HG03457 (cell line): ENCODE measurements at regions not wholly inside any gene's neighbourhood (a gene's known extent, or its start where the extent isn't known, plus 50 kb on each side); places are given as distances from the start of the nearest gene placed in this dataset.
"Not testable (repeated sequence)": the region's sequence is repeated elsewhere in the genome, so short reads cannot be mapped to it uniquely, and the experiment has no call there.

Experiments used
- ATAC-seq: cut with Tn5 transposase; IDR thresholded peaks from one replicate; pipeline ENCODE4 v1.9.1; 2021; ENCODE audit warnings: moderate number of reproducible peaks; ENCODE audit not compliant: unreplicated experiment

GRCh38 chr2:144027593-144027992, 492.3 kb downstream of the ZEB2 start:
- ATAC-seq = no peak

- ATAC-seq = no peak
Measured at GRCh38 chr2:144026753-144027152, 493.2 kb downstream of the ZEB2 start.

- no peak for ATAC-seq
Measured at GRCh38 chr2:144020047-144020446, 499.9 kb downstream of the ZEB2 start.

- ATAC-seq = no peak
Measured at GRCh38 chr2:144015655-144016245, 504.2 kb downstream of the ZEB2 start.

GRCh38 chr2:144015036-144015435, 504.9 kb downstream of the ZEB2 start:
- ATAC-seq = no peak

GRCh38 chr2:144014103-144014502, 505.8 kb downstream of the ZEB2 start:
- no peak for ATAC-seq

GRCh38 chr2:144012304-144012703, 507.6 kb downstream of the ZEB2 start:
- no peak for ATAC-seq

GRCh38 chr2:144011553-144011952, 508.4 kb downstream of the ZEB2 start:
- no peak for ATAC-seq

GRCh38 chr2:144011098-144011497, 508.8 kb downstream of the ZEB2 start:
- ATAC-seq = no peak

GRCh38 chr2:144010096-144010836, 509.7 kb downstream of the ZEB2 start:
- ATAC-seq = no peak

- ATAC-seq = no peak
Measured at GRCh38 chr2:144006139-144006538, 513.8 kb downstream of the ZEB2 start.

GRCh38 chr2:144004742-144005141, 515.2 kb downstream of the ZEB2 start:
- no peak for ATAC-seq

- no peak for ATAC-seq
Measured at GRCh38 chr2:144003460-144004075, 516.4 kb downstream of the ZEB2 start.

GRCh38 chr2:143996974-143997373, 522.9 kb downstream of the ZEB2 start:
- no peak for ATAC-seq

GRCh38 chr2:143994961-143995360, 525.0 kb downstream of the ZEB2 start:
- no peak for ATAC-seq

GRCh38 chr2:143991596-143991995, 528.3 kb downstream of the ZEB2 start:
- not testable (repeated sequence) for ATAC-seq

GRCh38 chr2:143988082-143988481, 531.8 kb downstream of the ZEB2 start:
- ATAC-seq = no peak

- no peak for ATAC-seq
Measured at GRCh38 chr2:143981428-143981827, 538.5 kb downstream of the ZEB2 start.

GRCh38 chr2:143977356-143977755, 542.6 kb downstream of the ZEB2 start:
- ATAC-seq = no peak

- ATAC-seq = no peak
Measured at GRCh38 chr2:143975216-143975615, 544.7 kb downstream of the ZEB2 start.

GRCh38 chr2:143974262-143974661, 545.7 kb downstream of the ZEB2 start:
- ATAC-seq = no peak

- no peak for ATAC-seq
Measured at GRCh38 chr2:143968860-143969259, 551.1 kb downstream of the ZEB2 start.
